ENCODE measurements at regions not wholly inside any gene's neighbourhood (a gene's known extent, or its start where the extent isn't known, plus 50 kb on each side); places are given as distances from the start of the nearest gene placed in this dataset.
"Not testable (repeated sequence)": the region's sequence is repeated elsewhere in the genome, so short reads cannot be mapped to it uniquely, and the experiment has no call there.

- DNase-seq = no peak
Measured at GRCh38 chr2:200107514-200108217, 152.3 kb downstream of the MAIP1 start.

- no peak for DNase-seq
Measured at GRCh38 chr2:200109421-200109820, 154.0 kb downstream of the MAIP1 start.

- no peak for DNase-seq
Measured at GRCh38 chr2:200110381-200110780, 155.0 kb downstream of the MAIP1 start.

GRCh38 chr2:200113016-200113799 lies 157.8 kb downstream of the MAIP1 start:
- not testable (repeated sequence) for DNase-seq

GRCh38 chr2:200119236-200119635 lies 163.9 kb downstream of the MAIP1 start:
- no peak for DNase-seq

GRCh38 chr2:200121931-200122330 lies 166.5 kb downstream of the MAIP1 start:
- DNase-seq = no peak

- DNase-seq = no peak
Measured at GRCh38 chr2:200122683-200123082, 167.3 kb downstream of the MAIP1 start.

- DNase-seq = not testable (repeated sequence)
Measured at GRCh38 chr2:200124665-200125368, 169.4 kb downstream of the MAIP1 start.

- DNase-seq = no peak
Measured at GRCh38 chr2:200125444-200126284, 170.3 kb downstream of the MAIP1 start.

GRCh38 chr2:200126285-200126670 lies 170.9 kb downstream of the MAIP1 start:
- DNase-seq = not testable (repeated sequence)

- DNase-seq = not testable (repeated sequence)
Measured at GRCh38 chr2:200126680-200127079, 171.3 kb downstream of the MAIP1 start.

- no peak for DNase-seq
Measured at GRCh38 chr2:200127848-200128247, 172.5 kb downstream of the MAIP1 start.

GRCh38 chr2:200128296-200128695 lies 172.9 kb downstream of the MAIP1 start:
- DNase-seq = no peak

- no peak for DNase-seq
Measured at GRCh38 chr2:200129721-200130462, 174.5 kb downstream of the MAIP1 start.

GRCh38 chr2:200130762-200131166 lies 175.4 kb downstream of the MAIP1 start:
- DNase-seq = no peak

- no peak for DNase-seq
Measured at GRCh38 chr2:200131307-200131706, 175.2 kb upstream of the SPATS2L start.

- DNase-seq = no peak
Measured at GRCh38 chr2:200135082-200135481, 171.4 kb upstream of the SPATS2L start.

- DNase-seq = no peak
Measured at GRCh38 chr2:200136655-200137054, 169.8 kb upstream of the SPATS2L start.

- DNase-seq = no peak
Measured at GRCh38 chr2:200137271-200137670, 169.2 kb upstream of the SPATS2L start.

- DNase-seq = no peak
Measured at GRCh38 chr2:200137691-200138090, 168.8 kb upstream of the SPATS2L start.

GRCh38 chr2:200138391-200139124 lies 167.9 kb upstream of the SPATS2L start:
- DNase-seq = no peak
